Activated CD4-positive, alpha-beta T cell treated with anti-CD3 and anti-CD28 coated beads, Interleukin-10, Interleukin-2, amounts not matched to agents 100 ng/mL and 50 ng/mL, durations not matched to agents 16 hours and 8 hours (primary cell): ENCODE measurements at regions not wholly inside any gene's neighbourhood (a gene's known extent, or its start where the extent isn't known, plus 50 kb on each side); places are given as distances from the start of the nearest gene placed in this dataset.
A peak's percentile ranks its signal among the peaks of the same experiment; 100 is the strongest.
"Not testable (repeated sequence)": the region's sequence is repeated elsewhere in the genome, so short reads cannot be mapped to it uniquely, and the experiment has no call there.

ENCODE experiments used
- DNase-seq: peaks from one replicate; pipeline ENCODE4 v3.0.0-alpha.2; 2020

DNA sequence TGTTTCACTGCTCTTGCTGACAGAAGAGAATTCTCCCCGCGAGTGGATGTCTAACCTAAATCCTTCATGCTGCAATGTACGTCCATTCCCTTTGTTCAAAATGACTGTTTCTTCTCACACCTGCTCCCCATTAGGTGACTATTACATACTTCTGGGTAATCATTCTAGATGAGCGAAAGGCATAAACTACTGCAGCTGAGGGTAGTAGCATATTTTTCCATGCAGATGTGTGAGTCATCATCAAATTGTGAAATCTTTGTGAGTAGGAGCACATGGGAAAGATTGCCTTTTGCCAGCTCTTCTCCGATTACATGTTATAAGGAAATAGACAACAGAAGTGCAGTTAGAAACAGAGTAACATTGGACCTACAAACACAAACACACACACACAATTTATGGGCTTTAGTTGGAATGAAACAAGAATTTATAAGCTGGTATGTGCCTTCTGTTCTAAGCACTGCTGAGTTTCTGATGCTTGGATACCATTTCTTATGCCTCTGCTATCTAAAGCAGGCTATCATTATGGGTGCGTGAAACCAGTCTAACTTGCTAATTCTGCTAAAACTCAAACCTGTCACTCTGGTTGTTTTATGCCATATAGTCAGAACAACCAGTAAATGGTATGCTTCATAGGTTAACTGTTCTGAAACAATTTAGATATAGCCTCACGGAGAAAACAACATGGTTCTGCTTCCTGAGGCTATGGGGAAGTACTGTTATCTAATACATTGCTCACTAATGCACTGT is 346.9 kb upstream of the PSMD7 start:
- no peak for DNase-seq

DNA sequence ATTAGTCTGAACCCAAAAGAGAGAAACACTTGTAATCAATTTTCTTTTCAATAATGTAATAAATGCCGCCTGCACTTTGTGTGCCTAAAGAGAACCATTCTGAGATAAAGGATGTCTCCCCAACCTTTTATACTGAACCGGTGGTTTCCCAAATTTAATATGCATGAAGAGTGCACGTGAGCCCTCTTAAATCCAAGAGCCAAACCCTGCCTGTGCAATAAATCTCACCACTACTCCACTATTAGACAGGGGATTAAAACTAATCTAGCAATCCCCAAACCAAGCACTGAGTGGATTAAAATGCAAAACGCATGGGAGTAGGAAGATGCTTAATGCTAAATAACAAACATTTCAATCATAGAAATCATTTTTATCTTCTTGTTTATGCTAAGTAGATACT is 351.0 kb upstream of the PSMD7 start:
- no peak for DNase-seq

- DNase-seq = not testable (repeated sequence)
Observed at GRCh38 chr16:73943184-73943583, 353.4 kb upstream of the PSMD7 start.

GRCh38 chr16:73940786-73941185 is 355.8 kb upstream of the PSMD7 start:
- not testable (repeated sequence) for DNase-seq

- no peak for DNase-seq
Observed at GRCh38 chr16:73923951-73924350, 372.7 kb upstream of the PSMD7 start.

GRCh38 chr16:73921295-73921694 is 375.3 kb upstream of the PSMD7 start:
- no peak for DNase-seq

DNA sequence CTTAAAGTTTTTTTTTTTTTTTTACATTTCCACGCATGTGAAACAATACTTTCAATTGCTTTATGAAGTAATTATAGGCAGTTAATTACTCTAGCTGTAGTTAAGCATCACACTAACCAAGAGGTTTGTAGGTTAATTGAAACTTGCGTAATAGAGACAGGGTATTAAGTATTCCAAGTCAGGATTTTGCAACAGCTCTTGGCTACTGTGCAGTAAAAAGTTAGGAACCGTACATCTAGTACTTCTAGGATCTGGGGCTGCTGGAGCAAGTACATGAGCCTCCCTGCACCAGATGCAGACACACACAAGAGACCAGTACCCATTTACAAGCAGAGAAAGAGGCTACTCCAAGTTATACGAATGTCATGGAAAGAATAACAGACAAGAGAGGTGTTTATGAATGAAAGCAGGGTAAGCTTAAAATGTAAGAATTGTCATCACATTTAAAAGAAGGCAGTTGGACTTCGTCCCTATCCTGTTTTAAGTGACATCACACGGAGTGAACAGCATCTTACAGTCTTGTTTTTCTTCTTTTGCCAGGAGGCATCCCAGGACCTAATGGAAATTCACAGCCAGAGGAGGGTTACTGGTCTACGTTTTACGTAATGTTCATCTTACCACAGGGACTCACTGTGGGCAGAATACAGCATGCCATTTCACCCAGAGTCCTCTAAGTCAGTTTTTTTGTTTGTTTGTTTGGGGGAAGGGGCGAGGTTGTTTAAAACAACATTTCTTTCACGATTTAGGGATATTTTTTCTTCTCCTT is 379.6 kb upstream of the PSMD7 start:
- no peak for DNase-seq

- no peak for DNase-seq
Observed at GRCh38 chr16:73915935-73916334, 380.7 kb upstream of the PSMD7 start.

DNA sequence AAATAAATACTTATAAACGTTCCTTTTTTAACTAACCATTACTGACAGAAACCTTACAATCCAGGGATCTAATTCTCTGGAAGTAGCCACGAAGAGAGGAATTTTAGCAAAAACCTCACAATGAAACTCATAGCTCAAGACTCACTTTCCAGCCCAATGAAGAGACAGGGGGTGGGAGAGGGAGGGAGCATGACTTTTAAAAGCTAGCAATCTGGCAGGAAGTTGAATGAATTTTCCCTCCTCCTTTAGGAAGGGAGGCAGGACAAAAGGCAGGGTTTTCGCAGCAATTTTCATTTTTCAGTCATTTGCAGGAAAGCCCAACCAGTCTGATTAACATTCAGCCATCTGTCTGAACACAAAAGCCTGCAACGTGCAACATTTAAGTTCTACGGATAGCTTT is 381.5 kb upstream of the PSMD7 start:
- no peak for DNase-seq

DNA sequence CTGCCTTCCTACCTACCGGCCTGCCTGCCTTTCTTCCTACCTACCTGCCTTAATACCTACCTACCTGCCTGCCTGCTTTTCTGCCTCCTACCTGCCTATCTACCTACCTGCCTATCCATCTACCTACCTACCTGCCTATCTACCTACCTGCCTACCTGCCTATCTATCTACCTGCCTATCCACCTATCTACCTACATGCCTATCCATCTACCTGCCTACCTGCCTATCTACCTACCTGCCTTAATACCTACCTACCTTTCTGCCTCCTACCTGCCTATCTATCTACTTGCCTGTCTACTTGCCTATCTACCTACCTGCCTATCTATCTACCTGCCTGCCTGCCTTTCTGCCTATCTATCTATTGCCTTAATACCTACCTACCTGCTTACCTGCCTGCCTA is 383.8 kb upstream of the PSMD7 start:
- no peak for DNase-seq

DNA sequence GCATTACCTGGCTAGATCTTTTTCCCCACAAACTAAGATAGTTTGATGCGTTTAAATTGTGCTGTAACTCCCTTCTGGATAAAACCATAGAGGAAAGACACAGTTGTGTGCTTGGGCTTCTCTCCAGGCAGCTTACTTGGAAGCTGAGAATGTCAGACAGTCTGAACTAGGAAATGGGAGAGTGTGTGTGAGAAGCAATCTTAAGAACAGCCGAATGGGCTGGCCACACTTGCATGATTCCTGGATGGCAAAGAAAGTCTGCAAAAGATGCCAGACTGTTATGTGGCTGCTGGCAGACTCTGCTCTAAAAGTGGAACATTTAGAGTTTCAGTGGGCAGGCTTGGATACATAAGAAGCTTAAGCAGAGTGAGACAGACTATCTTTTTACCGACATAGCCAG is 384.3 kb upstream of the PSMD7 start:
- no peak for DNase-seq

- no peak for DNase-seq
Observed at GRCh38 chr16:73909529-73910035, 387.0 kb upstream of the PSMD7 start.

DNA sequence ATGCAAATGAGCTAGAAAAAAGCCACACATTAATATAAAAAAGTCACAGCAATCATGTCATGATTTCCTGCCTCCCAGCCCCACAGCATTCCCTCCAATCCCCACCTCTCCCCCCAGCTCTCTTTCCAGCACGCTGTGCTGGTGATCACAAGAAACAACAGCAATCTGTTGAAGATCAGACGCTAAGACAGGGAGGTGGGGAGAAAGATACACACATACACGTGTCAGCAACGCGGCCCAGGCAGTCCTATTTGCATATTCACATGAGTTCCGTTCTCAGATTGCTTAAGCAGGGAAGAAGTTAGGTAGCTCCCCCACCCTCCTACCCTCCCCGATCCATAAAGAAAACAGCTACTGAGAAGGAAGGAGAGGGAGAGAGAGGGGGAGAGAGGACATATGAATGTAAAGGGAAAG is 405.5 kb upstream of the PSMD7 start:
- DNase-seq = no peak

DNA sequence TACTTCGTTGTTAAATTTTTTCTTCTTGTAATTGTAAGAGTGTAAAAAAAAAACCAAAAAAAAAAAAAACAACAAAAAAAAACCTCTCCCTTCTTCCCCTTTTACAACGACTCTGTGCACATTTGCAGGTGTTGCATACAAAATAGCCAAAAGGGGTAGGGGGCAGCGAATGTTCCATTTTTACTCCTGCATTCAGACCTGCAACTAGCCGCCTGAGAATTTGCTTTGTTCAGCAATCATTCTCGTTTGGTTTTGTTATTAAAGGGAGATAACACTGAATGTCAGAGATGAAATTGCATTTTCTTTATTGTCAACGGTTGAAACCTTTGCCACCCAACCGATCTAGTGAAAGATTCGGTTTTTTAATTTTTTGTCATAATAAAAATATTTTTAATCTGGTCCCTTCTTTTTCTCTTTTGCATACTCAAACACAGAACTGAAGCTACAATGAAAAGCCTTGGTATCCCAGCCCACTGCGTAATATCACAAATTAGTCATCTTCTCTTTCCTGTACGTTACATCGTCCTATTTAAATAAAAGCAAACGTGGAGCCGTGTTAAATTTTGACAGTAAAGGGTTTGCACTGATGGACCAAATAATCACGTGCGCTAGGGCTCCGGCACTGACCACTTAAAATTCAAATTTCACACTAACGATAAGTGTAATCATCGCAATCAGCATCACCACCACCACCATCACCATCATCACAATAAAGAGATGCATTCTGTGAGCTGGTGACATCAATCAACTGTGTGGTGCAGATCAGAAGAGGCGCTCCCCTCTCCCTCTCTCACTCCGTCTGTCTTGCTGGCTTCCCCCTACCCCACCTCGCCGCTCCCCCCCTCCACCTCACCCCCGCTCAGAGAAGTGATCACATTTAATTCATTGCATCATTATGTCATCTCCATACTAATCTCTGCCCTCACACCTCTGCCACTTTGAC is 406.2 kb upstream of the PSMD7 start:
- DNase-seq = peak; percentile 1

DNA sequence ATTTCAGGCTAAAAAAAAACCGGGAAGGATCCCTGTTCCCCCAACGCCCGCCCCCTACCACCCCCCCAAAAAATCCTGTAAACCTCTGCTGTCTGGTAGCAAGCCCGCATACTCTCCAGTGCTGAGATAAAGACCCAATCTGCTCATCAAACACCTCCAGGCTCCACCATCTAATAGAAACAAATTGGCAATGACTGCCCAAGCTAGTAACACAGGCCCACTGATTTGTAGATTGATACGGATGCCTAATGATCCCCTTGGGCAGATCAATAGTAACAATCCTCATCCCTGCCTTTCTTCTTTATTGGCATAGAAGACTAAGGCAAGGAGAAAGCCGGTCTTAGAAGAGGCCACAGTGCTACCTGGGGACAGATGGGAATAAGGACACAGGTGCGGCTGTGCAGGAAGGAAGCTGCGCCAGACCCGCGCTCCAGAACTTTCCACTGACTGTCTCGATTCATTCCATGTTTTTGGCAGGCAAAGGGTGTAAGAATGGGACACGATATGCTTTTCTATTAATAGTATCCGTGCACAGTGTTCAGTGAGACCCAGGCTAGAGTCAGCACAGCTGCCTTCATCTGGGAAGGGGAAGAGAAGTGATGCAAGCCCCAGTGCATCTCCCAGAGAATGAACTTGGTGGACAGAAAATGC is 407.6 kb upstream of the PSMD7 start:
- no peak for DNase-seq

DNA sequence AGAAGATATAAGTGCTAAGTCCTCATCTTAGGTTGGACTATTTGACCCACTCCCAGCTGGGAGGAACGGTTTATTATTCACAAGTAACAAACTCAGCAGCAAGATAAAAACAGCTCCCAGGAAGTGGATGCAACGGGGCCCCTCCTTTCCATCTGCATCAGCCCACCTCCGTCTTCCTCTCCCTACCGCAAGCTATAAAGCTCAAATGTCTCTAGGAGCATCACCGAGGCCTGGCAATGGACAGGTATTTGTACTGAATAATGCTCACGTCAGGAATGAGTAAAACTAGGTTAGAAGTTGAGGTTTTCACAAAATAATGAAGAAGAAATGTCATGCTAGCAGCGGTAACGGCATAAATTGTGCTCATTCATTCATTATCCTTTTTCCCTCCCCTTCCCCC is 408.7 kb upstream of the PSMD7 start:
- DNase-seq = no peak

DNA sequence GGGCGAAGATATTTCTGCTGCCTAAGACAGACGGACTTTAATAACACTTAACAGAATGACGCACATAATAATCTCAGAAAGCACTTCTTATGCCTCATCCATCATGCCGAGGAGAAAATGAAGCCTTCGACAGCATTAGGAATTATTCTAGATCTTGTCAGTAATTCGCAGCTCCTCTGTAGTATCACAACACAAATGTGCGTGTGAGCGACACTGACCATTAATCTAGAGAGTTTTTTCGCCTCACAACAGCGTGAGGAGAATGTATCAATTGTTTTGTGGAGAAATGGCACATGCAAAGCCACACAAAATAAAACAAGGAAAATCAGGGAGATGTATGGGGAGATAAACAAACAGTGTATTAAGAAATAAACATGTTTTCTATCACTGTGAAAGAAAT is 410.2 kb upstream of the PSMD7 start:
- DNase-seq = no peak

DNA sequence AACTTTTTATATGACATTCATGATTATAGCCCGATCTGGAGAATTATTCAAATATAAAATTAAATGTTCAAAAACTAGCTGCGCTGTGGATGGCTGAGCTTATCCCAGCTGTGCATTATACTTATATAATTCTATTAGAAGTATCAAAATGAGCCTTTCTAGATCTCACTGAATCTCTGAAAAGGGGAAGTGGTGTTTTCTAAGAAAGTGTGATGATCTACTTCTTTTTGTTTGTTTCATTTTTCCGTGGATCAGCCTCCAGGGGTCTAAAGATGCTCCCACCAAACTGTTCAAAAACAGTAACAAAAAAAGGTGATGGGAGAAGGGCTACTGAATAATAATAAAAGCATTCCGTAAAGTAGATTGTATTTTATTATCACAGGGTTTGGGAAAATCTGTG is 411.3 kb upstream of the PSMD7 start:
- DNase-seq = no peak

- no peak for DNase-seq
Observed at GRCh38 chr16:73883841-73884240, 412.8 kb upstream of the PSMD7 start.

DNA sequence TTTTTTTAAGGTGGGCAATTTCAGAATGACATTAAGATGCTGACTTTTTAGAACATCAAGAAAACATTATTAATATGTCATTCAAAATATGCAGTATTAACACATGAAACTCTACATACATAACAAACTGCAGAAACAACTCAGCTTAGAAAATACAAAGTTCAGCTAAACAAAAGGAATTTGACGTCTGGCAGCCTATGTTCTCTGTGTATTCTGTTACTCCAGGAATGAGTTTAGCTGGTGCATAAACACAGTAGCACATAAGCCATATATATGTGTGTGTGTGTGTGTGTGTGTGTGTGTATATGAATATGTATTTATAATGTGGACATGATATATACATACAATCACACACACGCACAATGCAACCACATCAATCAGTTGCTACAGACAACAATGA is 413.5 kb upstream of the PSMD7 start:
- no peak for DNase-seq

DNA sequence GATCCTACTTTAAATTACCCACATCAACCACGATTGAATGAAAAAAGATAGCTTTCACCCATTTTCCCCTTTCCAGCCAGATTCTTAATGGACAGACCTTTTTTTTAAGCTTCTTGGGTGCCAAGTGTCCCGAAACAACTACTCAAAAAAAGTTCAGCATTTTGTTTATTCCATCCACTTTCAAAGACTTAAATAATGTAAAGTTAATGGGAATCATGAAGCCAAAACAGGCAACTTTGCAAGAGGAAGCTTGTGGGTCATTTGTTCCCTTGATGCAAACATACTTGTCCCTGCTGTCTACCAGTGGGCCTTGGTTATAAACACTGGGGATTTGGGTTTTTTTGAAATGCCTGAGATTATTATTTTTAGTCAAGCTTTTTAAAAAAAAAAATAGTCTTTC is 414.0 kb upstream of the PSMD7 start:
- no peak for DNase-seq

- no peak for DNase-seq
Observed at GRCh38 chr16:73882033-73882432, 414.6 kb upstream of the PSMD7 start.

GRCh38 chr16:73879621-73880020 is 417.0 kb upstream of the PSMD7 start:
- DNase-seq = no peak
